HG02759 (cell line): ENCODE measurements at regions not wholly inside any gene's neighbourhood (a gene's known extent, or its start where the extent isn't known, plus 50 kb on each side); places are given as distances from the start of the nearest gene placed in this dataset.
"Not testable (repeated sequence)": the region's sequence is repeated elsewhere in the genome, so short reads cannot be mapped to it uniquely, and the experiment has no call there.

ENCODE experiments used
- ATAC-seq: cut with Tn5 transposase; IDR thresholded peaks from one replicate; pipeline ENCODE4 v1.9.1; 2021; ENCODE audit warnings: mild to moderate bottlenecking, moderate library complexity; ENCODE audit not compliant: unreplicated experiment

- no peak for ATAC-seq
Observed at GRCh38 chr9:85344901-85345300, 396.9 kb downstream of the AGTPBP1 start.

GRCh38 chr9:85339338-85339737, 402.4 kb downstream of the AGTPBP1 start:
- ATAC-seq, result no peak

GRCh38 chr9:85334228-85334627, 407.5 kb downstream of the AGTPBP1 start:
- no peak for ATAC-seq

GRCh38 chr9:85332487-85332886, 409.3 kb downstream of the AGTPBP1 start:
- no peak for ATAC-seq

GRCh38 chr9:85331626-85332025, 410.1 kb downstream of the AGTPBP1 start:
- no peak for ATAC-seq

- ATAC-seq, result no peak
Observed at GRCh38 chr9:85322592-85322991, 419.2 kb downstream of the AGTPBP1 start.

GRCh38 chr9:85321561-85321960, 420.2 kb downstream of the AGTPBP1 start:
- no peak for ATAC-seq

GRCh38 chr9:85319936-85320656, 421.7 kb downstream of the AGTPBP1 start:
- ATAC-seq, result no peak

- not testable (repeated sequence) for ATAC-seq
Observed at GRCh38 chr9:85315535-85315934, 426.2 kb downstream of the AGTPBP1 start.

GRCh38 chr9:85310573-85310972, 431.2 kb downstream of the AGTPBP1 start:
- no peak for ATAC-seq

- ATAC-seq, result no peak
Observed at GRCh38 chr9:85303757-85304134, 438.0 kb downstream of the AGTPBP1 start.

- no peak for ATAC-seq
Observed at GRCh38 chr9:85302938-85303756, 438.6 kb downstream of the AGTPBP1 start.

GRCh38 chr9:85298499-85298898, 443.3 kb downstream of the AGTPBP1 start:
- ATAC-seq, result no peak

- ATAC-seq, result not testable (repeated sequence)
Observed at GRCh38 chr9:85295244-85295643, 446.5 kb downstream of the AGTPBP1 start.

- ATAC-seq, result no peak
Observed at GRCh38 chr9:85292261-85292660, 449.5 kb downstream of the AGTPBP1 start.

GRCh38 chr9:85291266-85291665, 450.5 kb downstream of the AGTPBP1 start:
- no peak for ATAC-seq

- ATAC-seq, result no peak
Observed at GRCh38 chr9:85290019-85290418, 451.7 kb downstream of the AGTPBP1 start.

GRCh38 chr9:85289142-85289541, 452.6 kb downstream of the AGTPBP1 start:
- ATAC-seq, result no peak

GRCh38 chr9:85283421-85283820, 458.3 kb downstream of the AGTPBP1 start:
- no peak for ATAC-seq

GRCh38 chr9:85278769-85279168, 463.0 kb downstream of the AGTPBP1 start:
- no peak for ATAC-seq

- no peak for ATAC-seq
Observed at GRCh38 chr9:85276741-85277140, 465.0 kb downstream of the AGTPBP1 start.

GRCh38 chr9:85269811-85270210, 471.9 kb downstream of the AGTPBP1 start:
- ATAC-seq, result no peak
